Rectal smooth muscle tissue (tissue), 1 donor: ENCODE measurements at regions not wholly inside any gene's neighbourhood (a gene's known extent, or its start where the extent isn't known, plus 50 kb on each side); places are given as distances from the start of the nearest gene placed in this dataset.
"Not testable (repeated sequence)": the region's sequence is repeated elsewhere in the genome, so short reads cannot be mapped to it uniquely, and the experiment has no call there.

Experiments used
- H3K27ac ChIP-seq: one replicate; pipeline ENCODE4 v1.7.0; 2013; ENCODE audit warnings: low read depth, low read length, inconsistent platforms
- H3K27me3 ChIP-seq: one replicate; pipeline ENCODE4 v1.7.0; 2013; ENCODE audit warnings: low read length; ENCODE audit not compliant: control insufficient read depth, insufficient read depth
- H3K36me3 ChIP-seq: one replicate; pipeline ENCODE4 v1.7.0; 2013; ENCODE audit warnings: low read length; ENCODE audit not compliant: control insufficient read depth, insufficient read depth
- H3K4me1 ChIP-seq: one replicate; pipeline ENCODE4 v1.7.0; 2013; ENCODE audit warnings: low read length; ENCODE audit not compliant: control insufficient read depth, insufficient read depth
- H3K4me3 ChIP-seq: one replicate; pipeline ENCODE4 v1.7.0; 2013; ENCODE audit warnings: low read length
- H3K9ac ChIP-seq: one replicate; pipeline ENCODE4 v1.7.0; 2013; ENCODE audit warnings: low read length

- H3K27me3 ChIP-seq = no peaks in the 10 kb centered on the region
- peaks cover 7% of the 10 kb centered on the region for H3K4me1 ChIP-seq
- H3K36me3 ChIP-seq = no peaks in the 10 kb centered on the region
- no peak overlapping the region for H3K4me3 ChIP-seq
- H3K9ac ChIP-seq = no peak overlapping the region
- peak overlapping the region; percentile 69 for H3K27ac ChIP-seq
Measured at GRCh38 chr3:153247331-153248330, 85.6 kb downstream of the RAP2B start.

- not testable (repeated sequence) for H3K36me3 ChIP-seq, H3K4me1 ChIP-seq, H3K27ac ChIP-seq, H3K27me3 ChIP-seq, H3K9ac ChIP-seq, H3K4me3 ChIP-seq
Measured at GRCh38 chr3:153248835-153249234, 86.8 kb downstream of the RAP2B start.

GRCh38 chr3:153249906-153250305, 87.9 kb downstream of the RAP2B start:
- Histone ChIP-seq H3K9ac (no peak overlapping the region), H3K4me3 (no peak overlapping the region), H3K27me3 (no peaks in the 10 kb centered on the region), H3K36me3 (no peaks in the 10 kb centered on the region), H3K27ac (no peak overlapping the region), H3K4me1 (peaks cover 7% of the 10 kb centered on the region)

GRCh38 chr3:153250446-153250845, 88.4 kb downstream of the RAP2B start:
- Histone ChIP-seq H3K9ac (no peak overlapping the region), H3K27me3 (no peaks in the 10 kb centered on the region), H3K36me3 (no peaks in the 10 kb centered on the region), H3K27ac (no peak overlapping the region), H3K4me1 (peaks cover 7% of the 10 kb centered on the region), H3K4me3 (no peak overlapping the region)

GRCh38 chr3:153252963-153253362, 90.9 kb downstream of the RAP2B start:
- H3K27ac ChIP-seq = no peak overlapping the region

GRCh38 chr3:153254361-153254760, 92.3 kb downstream of the RAP2B start:
- no peaks in the 10 kb centered on the region for H3K4me1 ChIP-seq
- no peak overlapping the region for H3K27ac ChIP-seq
- no peak overlapping the region for H3K4me3 ChIP-seq
- H3K36me3 ChIP-seq = no peaks in the 10 kb centered on the region
- no peak overlapping the region for H3K9ac ChIP-seq
- no peaks in the 10 kb centered on the region for H3K27me3 ChIP-seq

More at GRCh38 chr3:153252963-153253362, 90.9 kb downstream of the RAP2B start:
- Histone ChIP-seq H3K4me1 (no peaks in the 10 kb centered on the region), H3K4me3 (no peak overlapping the region), H3K9ac (no peak overlapping the region), H3K27me3 (no peaks in the 10 kb centered on the region), H3K36me3 (no peaks in the 10 kb centered on the region)

- no peaks in the 10 kb centered on the region for H3K4me1 ChIP-seq
- no peaks in the 10 kb centered on the region for H3K27me3 ChIP-seq
- no peak overlapping the region for H3K27ac ChIP-seq
- no peak overlapping the region for H3K4me3 ChIP-seq
- no peaks in the 10 kb centered on the region for H3K36me3 ChIP-seq
- H3K9ac ChIP-seq = no peak overlapping the region
Measured at GRCh38 chr3:153257673-153258351, 95.8 kb downstream of the RAP2B start.

GRCh38 chr3:153259956-153260355, 97.9 kb downstream of the RAP2B start:
- no peak overlapping the region for H3K9ac ChIP-seq
- no peak overlapping the region for H3K27ac ChIP-seq
- H3K4me1 ChIP-seq = no peaks in the 10 kb centered on the region
- no peaks in the 10 kb centered on the region for H3K36me3 ChIP-seq
- no peak overlapping the region for H3K4me3 ChIP-seq
- no peaks in the 10 kb centered on the region for H3K27me3 ChIP-seq

- no peaks in the 10 kb centered on the region for H3K36me3 ChIP-seq
- H3K4me1 ChIP-seq = no peaks in the 10 kb centered on the region
- H3K4me3 ChIP-seq = no peak overlapping the region
- no peak overlapping the region for H3K9ac ChIP-seq
- H3K27ac ChIP-seq = no peak overlapping the region
- no peaks in the 10 kb centered on the region for H3K27me3 ChIP-seq
Measured at GRCh38 chr3:153260681-153261080, 98.7 kb downstream of the RAP2B start.

GRCh38 chr3:153266619-153267018, 104.6 kb downstream of the RAP2B start:
- H3K27me3 ChIP-seq = no peaks in the 10 kb centered on the region
- H3K4me3 ChIP-seq = no peak overlapping the region
- H3K9ac ChIP-seq = no peak overlapping the region
- H3K4me1 ChIP-seq = no peaks in the 10 kb centered on the region
- H3K27ac ChIP-seq = no peak overlapping the region
- H3K36me3 ChIP-seq = no peaks in the 10 kb centered on the region

- Histone ChIP-seq H3K4me1 (no peaks in the 10 kb centered on the region), H3K4me3 (no peak overlapping the region), H3K27me3 (no peaks in the 10 kb centered on the region), H3K9ac (no peak overlapping the region), H3K27ac (no peak overlapping the region), H3K36me3 (no peaks in the 10 kb centered on the region)
Measured at GRCh38 chr3:153268564-153269279, 106.7 kb downstream of the RAP2B start.

GRCh38 chr3:153269730-153270129, 107.7 kb downstream of the RAP2B start:
- Histone ChIP-seq H3K36me3 (no peaks in the 10 kb centered on the region), H3K27me3 (no peaks in the 10 kb centered on the region), H3K9ac (no peak overlapping the region), H3K4me3 (no peak overlapping the region), H3K27ac (no peak overlapping the region), H3K4me1 (no peaks in the 10 kb centered on the region)
